ENCODE measurements at regions not wholly inside any gene's neighbourhood (a gene's known extent, or its start where the extent isn't known, plus 50 kb on each side); places are given as distances from the start of the nearest gene placed in this dataset.

DNA sequence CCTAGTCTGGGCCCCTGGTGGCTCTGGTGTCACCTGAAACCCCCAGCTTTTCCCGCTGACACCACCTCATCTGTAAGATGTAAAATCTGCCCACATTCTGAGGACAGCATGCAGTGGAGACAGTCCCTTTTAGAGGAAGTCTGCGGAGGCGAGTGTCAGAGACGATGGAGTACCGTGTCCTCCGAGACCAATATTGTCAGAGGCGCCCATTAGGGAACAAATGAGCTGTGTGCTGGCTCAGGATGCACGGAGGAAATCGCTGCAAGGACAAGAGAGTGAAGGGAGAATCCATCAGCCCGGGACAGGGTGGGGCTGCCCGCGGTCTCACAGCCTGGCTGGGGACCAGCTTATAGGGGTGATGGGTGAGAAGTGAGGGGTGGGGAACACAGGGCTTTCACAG is 214.8 kb downstream of the MATN1 start:
- no peak overlapping the region for H3K27ac Mint-ChIP-seq
- no peaks in the 10 kb centered on the region for H3K9me3 Mint-ChIP-seq
- no peaks in the 10 kb centered on the region for H3K36me3 Mint-ChIP-seq (ENCODE audit: low read depth)
- H3K4me3 Mint-ChIP-seq, result no peak overlapping the region
- H3K27me3 Mint-ChIP-seq (ENCODE audit: low read depth), result no peaks in the 10 kb centered on the region
- no peaks in the 10 kb centered on the region for H3K4me1 Mint-ChIP-seq (ENCODE audit: low read depth)
- DNase-seq (ENCODE audit: low spot score), result no peak

- no peaks in the 10 kb centered on the region for H3K27me3 Mint-ChIP-seq (ENCODE audit: low read depth)
- no peaks in the 10 kb centered on the region for H3K9me3 Mint-ChIP-seq
- H3K4me3 Mint-ChIP-seq, result no peak overlapping the region
- no peak overlapping the region for H3K27ac Mint-ChIP-seq
- H3K36me3 Mint-ChIP-seq (ENCODE audit: low read depth), result no peaks in the 10 kb centered on the region
- DNase-seq (ENCODE audit: low spot score), result no peak
- no peaks in the 10 kb centered on the region for H3K4me1 Mint-ChIP-seq (ENCODE audit: low read depth)
Measured at GRCh38 chr1:30508175-30508448, 215.3 kb downstream of the MATN1 start.

GRCh38 chr1:30507401-30508174 is 215.8 kb downstream of the MATN1 start:
- Mint-ChIP-seq H3K4me3 (no peak overlapping the region), H3K27me3 (ENCODE audit: low read depth) (no peaks in the 10 kb centered on the region), H3K9me3 (no peaks in the 10 kb centered on the region), H3K36me3 (ENCODE audit: low read depth) (no peaks in the 10 kb centered on the region), H3K27ac (no peak overlapping the region), H3K4me1 (ENCODE audit: low read depth) (no peaks in the 10 kb centered on the region)
- no peak for DNase-seq (ENCODE audit: low spot score)

- H3K9me3 Mint-ChIP-seq, result no peaks in the 10 kb centered on the region
- DNase-seq (ENCODE audit: low spot score), result no peak
- H3K4me1 Mint-ChIP-seq (ENCODE audit: low read depth), result no peaks in the 10 kb centered on the region
- H3K27me3 Mint-ChIP-seq (ENCODE audit: low read depth), result no peaks in the 10 kb centered on the region
- H3K27ac Mint-ChIP-seq, result no peak overlapping the region
- H3K36me3 Mint-ChIP-seq (ENCODE audit: low read depth), result no peaks in the 10 kb centered on the region
- H3K4me3 Mint-ChIP-seq, result no peak overlapping the region
Measured at GRCh38 chr1:30507016-30507312, 216.4 kb downstream of the MATN1 start.

DNA sequence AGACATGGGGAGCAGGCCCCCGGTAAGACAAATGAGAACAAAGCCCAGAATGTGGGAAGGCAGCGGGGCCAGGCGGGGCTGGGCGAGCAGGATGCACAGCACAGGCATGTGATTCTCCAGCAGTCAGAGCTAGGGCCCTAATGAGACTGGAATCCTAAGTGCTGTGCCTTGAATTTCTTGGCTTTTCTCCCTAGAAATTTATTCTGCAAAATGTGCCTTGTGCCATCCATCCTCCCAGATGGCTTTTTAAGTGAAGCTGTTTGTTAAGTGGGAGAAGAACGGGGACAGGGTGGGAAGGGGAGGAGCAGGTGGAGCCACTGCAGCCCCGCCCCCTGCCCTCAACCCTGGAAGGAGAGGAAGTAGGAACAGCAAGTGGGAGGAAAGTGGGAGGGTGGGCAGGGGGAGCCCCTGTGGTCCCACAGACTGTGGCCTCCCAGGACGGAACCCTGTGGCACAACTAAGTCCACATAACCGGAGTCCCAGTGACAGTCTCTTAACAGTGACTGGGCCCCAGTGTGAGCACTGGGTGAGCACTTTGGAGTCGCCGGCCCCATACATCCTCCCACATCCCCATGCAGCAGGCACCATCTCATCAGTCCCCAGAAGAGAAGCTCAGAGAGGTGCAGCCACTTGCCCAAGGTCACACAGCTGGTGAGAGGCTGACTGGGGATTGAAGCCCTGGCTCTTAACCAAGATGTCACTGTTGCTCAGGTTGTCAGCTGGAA is 216.9 kb downstream of the MATN1 start:
- Mint-ChIP-seq H3K4me3 (no peak overlapping the region), H3K36me3 (ENCODE audit: low read depth) (no peaks in the 10 kb centered on the region), H3K4me1 (ENCODE audit: low read depth) (no peaks in the 10 kb centered on the region), H3K27me3 (ENCODE audit: low read depth) (no peaks in the 10 kb centered on the region), H3K9me3 (no peaks in the 10 kb centered on the region), H3K27ac (no peak overlapping the region)
- no peak for DNase-seq (ENCODE audit: low spot score)

- Mint-ChIP-seq H3K4me1 (ENCODE audit: low read depth) (no peaks in the 10 kb centered on the region), H3K4me3 (no peak overlapping the region), H3K27me3 (ENCODE audit: low read depth) (no peaks in the 10 kb centered on the region), H3K36me3 (ENCODE audit: low read depth) (no peaks in the 10 kb centered on the region), H3K9me3 (peaks cover 3% of the 10 kb centered on the region), H3K27ac (no peak overlapping the region)
- no peak for DNase-seq (ENCODE audit: low spot score)
Measured at GRCh38 chr1:30505853-30506252, 217.5 kb downstream of the MATN1 start.

- H3K27me3 Mint-ChIP-seq (ENCODE audit: low read depth), result no peaks in the 10 kb centered on the region
- no peaks in the 10 kb centered on the region for H3K9me3 Mint-ChIP-seq
- H3K36me3 Mint-ChIP-seq (ENCODE audit: low read depth), result no peaks in the 10 kb centered on the region
- no peak overlapping the region for H3K4me3 Mint-ChIP-seq
- no peak overlapping the region for H3K27ac Mint-ChIP-seq
- H3K4me1 Mint-ChIP-seq (ENCODE audit: low read depth), result no peaks in the 10 kb centered on the region
- DNase-seq (ENCODE audit: low spot score), result no peak
Measured at GRCh38 chr1:30492451-30492850, 230.9 kb downstream of the MATN1 start.

- Mint-ChIP-seq H3K9me3 (no peaks in the 10 kb centered on the region), H3K4me1 (ENCODE audit: low read depth) (no peaks in the 10 kb centered on the region), H3K27ac (no peak overlapping the region), H3K4me3 (no peak overlapping the region), H3K27me3 (ENCODE audit: low read depth) (no peaks in the 10 kb centered on the region), H3K36me3 (ENCODE audit: low read depth) (no peaks in the 10 kb centered on the region)
- no peak for DNase-seq (ENCODE audit: low spot score)
Measured at GRCh38 chr1:30491831-30492230, 231.6 kb downstream of the MATN1 start.

- Mint-ChIP-seq H3K4me1 (ENCODE audit: low read depth) (no peaks in the 10 kb centered on the region), H3K4me3 (no peak overlapping the region), H3K9me3 (no peaks in the 10 kb centered on the region), H3K27me3 (ENCODE audit: low read depth) (no peaks in the 10 kb centered on the region), H3K27ac (no peak overlapping the region), H3K36me3 (ENCODE audit: low read depth) (no peaks in the 10 kb centered on the region)
- DNase-seq (ENCODE audit: low spot score), result no peak
Measured at GRCh38 chr1:30490554-30491053, 232.8 kb downstream of the MATN1 start.

GRCh38 chr1:30489737-30490389 is 233.5 kb downstream of the MATN1 start:
- Mint-ChIP-seq H3K27me3 (ENCODE audit: low read depth) (no peaks in the 10 kb centered on the region), H3K27ac (no peak overlapping the region), H3K9me3 (no peaks in the 10 kb centered on the region), H3K4me3 (no peak overlapping the region), H3K4me1 (ENCODE audit: low read depth) (no peaks in the 10 kb centered on the region), H3K36me3 (ENCODE audit: low read depth) (no peaks in the 10 kb centered on the region)
- DNase-seq (ENCODE audit: low spot score), result no peak

- no peak for DNase-seq (ENCODE audit: low spot score)
- H3K9me3 Mint-ChIP-seq, result no peaks in the 10 kb centered on the region
- H3K4me1 Mint-ChIP-seq (ENCODE audit: low read depth), result no peaks in the 10 kb centered on the region
- no peak overlapping the region for H3K27ac Mint-ChIP-seq
- H3K27me3 Mint-ChIP-seq (ENCODE audit: low read depth), result no peaks in the 10 kb centered on the region
- H3K36me3 Mint-ChIP-seq (ENCODE audit: low read depth), result no peaks in the 10 kb centered on the region
- H3K4me3 Mint-ChIP-seq, result no peak overlapping the region
Measured at GRCh38 chr1:30488324-30488913, 235.0 kb downstream of the MATN1 start.

GRCh38 chr1:30487042-30487441 is 236.3 kb downstream of the MATN1 start:
- Mint-ChIP-seq H3K27ac (no peak overlapping the region), H3K4me3 (no peak overlapping the region), H3K4me1 (ENCODE audit: low read depth) (no peaks in the 10 kb centered on the region), H3K27me3 (ENCODE audit: low read depth) (no peaks in the 10 kb centered on the region), H3K36me3 (ENCODE audit: low read depth) (no peaks in the 10 kb centered on the region), H3K9me3 (peaks cover 4% of the 10 kb centered on the region)
- no peak for DNase-seq (ENCODE audit: low spot score)

- Mint-ChIP-seq H3K9me3 (peaks cover 14% of the 10 kb centered on the region), H3K4me3 (no peak overlapping the region), H3K36me3 (ENCODE audit: low read depth) (no peaks in the 10 kb centered on the region), H3K27me3 (ENCODE audit: low read depth) (no peaks in the 10 kb centered on the region), H3K4me1 (ENCODE audit: low read depth) (no peaks in the 10 kb centered on the region), H3K27ac (no peak overlapping the region)
- DNase-seq (ENCODE audit: low spot score), result no peak
Measured at GRCh38 chr1:30485072-30485471, 238.3 kb downstream of the MATN1 start.

DNA sequence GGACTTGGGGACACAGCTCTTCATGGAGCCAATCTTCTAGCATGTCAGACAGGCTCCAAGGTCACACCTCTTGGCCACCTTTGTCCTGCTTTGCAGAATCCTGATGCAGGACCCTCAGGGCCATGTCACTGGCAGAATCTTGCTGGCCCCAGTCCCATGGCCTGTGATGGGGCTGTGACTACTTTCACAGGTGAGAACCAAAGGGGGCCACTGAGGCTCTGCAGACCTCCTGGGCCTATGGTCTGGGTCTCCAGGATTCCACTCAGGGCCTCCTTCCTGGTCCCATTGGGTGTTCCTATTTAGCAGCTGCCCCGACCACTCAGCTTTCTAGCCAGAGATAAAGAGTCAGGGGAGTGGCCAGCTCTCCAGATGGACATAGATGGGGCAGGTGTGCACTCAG is 238.7 kb downstream of the MATN1 start:
- no peaks in the 10 kb centered on the region for H3K4me1 Mint-ChIP-seq (ENCODE audit: low read depth)

More for the DNA sequence above, 238.7 kb downstream of the MATN1 start:
- DNase-seq (ENCODE audit: low spot score), result no peak
- Mint-ChIP-seq H3K27ac (no peak overlapping the region), H3K36me3 (ENCODE audit: low read depth) (no peaks in the 10 kb centered on the region), H3K9me3 (peaks cover 14% of the 10 kb centered on the region), H3K4me3 (no peak overlapping the region), H3K27me3 (ENCODE audit: low read depth) (no peaks in the 10 kb centered on the region)
